ENCODE measurements at regions not wholly inside any gene's neighbourhood (a gene's known extent, or its start where the extent isn't known, plus 50 kb on each side); places are given as distances from the start of the nearest gene placed in this dataset.

- DNase-seq (ENCODE audit: low spot score, unreplicated experiment) = no peak
- Mint-ChIP-seq H3K4me1 (ENCODE audit: low read depth) (peaks cover 2% of the 10 kb centered on the region), H3K36me3 (ENCODE audit: insufficient read depth) (peaks cover 9% of the 10 kb centered on the region), H3K9me3 (ENCODE audit: low read depth) (peaks cover 25% of the 10 kb centered on the region), H3K4me3 (ENCODE audit: low read depth) (no peak overlapping the region), H3K27me3 (no peaks in the 10 kb centered on the region), H3K27ac (no peak overlapping the region)
- no peak for TF ChIP-seq CTCF (IDR thresholded peaks at IDR 0.05; ENCODE audit: unreplicated experiment)
Measured at GRCh38 chr12:24393071-24393470, 443.6 kb upstream of the SOX5 start.

- Mint-ChIP-seq H3K4me1 (ENCODE audit: low read depth) (peaks cover 2% of the 10 kb centered on the region), H3K9me3 (ENCODE audit: low read depth) (peaks cover 25% of the 10 kb centered on the region), H3K36me3 (ENCODE audit: insufficient read depth) (peaks cover 9% of the 10 kb centered on the region), H3K27ac (no peak overlapping the region), H3K27me3 (no peaks in the 10 kb centered on the region), H3K4me3 (ENCODE audit: low read depth) (no peak overlapping the region)
- no peak for DNase-seq (ENCODE audit: low spot score, unreplicated experiment)
- TF ChIP-seq CTCF (IDR thresholded peaks at IDR 0.05; ENCODE audit: unreplicated experiment) = no peak
Measured at GRCh38 chr12:24389394-24389793, 439.9 kb upstream of the SOX5 start.

GRCh38 chr12:24387381-24387780, 437.9 kb upstream of the SOX5 start:
- Mint-ChIP-seq H3K4me1 (ENCODE audit: low read depth) (no peaks in the 10 kb centered on the region), H3K9me3 (ENCODE audit: low read depth) (peaks cover 32% of the 10 kb centered on the region), H3K36me3 (ENCODE audit: insufficient read depth) (peaks cover 10% of the 10 kb centered on the region), H3K27ac (no peak overlapping the region), H3K4me3 (ENCODE audit: low read depth) (no peak overlapping the region), H3K27me3 (no peaks in the 10 kb centered on the region)
- DNase-seq (ENCODE audit: low spot score, unreplicated experiment) = no peak
- no peak for TF ChIP-seq CTCF (IDR thresholded peaks at IDR 0.05; ENCODE audit: unreplicated experiment)

- Mint-ChIP-seq H3K4me1 (ENCODE audit: low read depth) (no peaks in the 10 kb centered on the region), H3K9me3 (ENCODE audit: low read depth) (peaks cover 31% of the 10 kb centered on the region), H3K27ac (no peak overlapping the region), H3K27me3 (no peaks in the 10 kb centered on the region), H3K4me3 (ENCODE audit: low read depth) (no peak overlapping the region), H3K36me3 (ENCODE audit: insufficient read depth) (peaks cover 7% of the 10 kb centered on the region)
- no peak for DNase-seq (ENCODE audit: low spot score, unreplicated experiment)
- no peak for TF ChIP-seq CTCF (IDR thresholded peaks at IDR 0.05; ENCODE audit: unreplicated experiment)
Measured at GRCh38 chr12:24386836-24387235, 437.4 kb upstream of the SOX5 start.

- DNase-seq (ENCODE audit: low spot score, unreplicated experiment) = no peak
- H3K9me3 Mint-ChIP-seq (ENCODE audit: low read depth) = peaks cover 12% of the 10 kb centered on the region
- no peak overlapping the region for H3K27ac Mint-ChIP-seq
- H3K27me3 Mint-ChIP-seq = no peaks in the 10 kb centered on the region
- no peaks in the 10 kb centered on the region for H3K4me1 Mint-ChIP-seq (ENCODE audit: low read depth)
- no peak overlapping the region for H3K4me3 Mint-ChIP-seq (ENCODE audit: low read depth)
- no peak for TF ChIP-seq CTCF (IDR thresholded peaks at IDR 0.05; ENCODE audit: unreplicated experiment)
- H3K36me3 Mint-ChIP-seq (ENCODE audit: insufficient read depth) = peaks cover 1% of the 10 kb centered on the region
Measured at GRCh38 chr12:24381790-24382189, 432.3 kb upstream of the SOX5 start.
